CD4-positive, alpha-beta T cell treated with Interleukin-6 for 4 hours (primary cell): ENCODE measurements at regions not wholly inside any gene's neighbourhood (a gene's known extent, or its start where the extent isn't known, plus 50 kb on each side); places are given as distances from the start of the nearest gene placed in this dataset.
A peak's percentile ranks its signal among the peaks of the same experiment; 100 is the strongest.

Source experiments
- DNase-seq: peaks from one replicate; pipeline ENCODE4 v3.0.0-alpha.2; 2020; ENCODE audit warnings: mixed read lengths

GRCh38 chr21:27725916-27726315 is 759.0 kb upstream of the ADAMTS5 start:
- DNase-seq, result no peak

- no peak for DNase-seq
Measured at GRCh38 chr21:27722095-27722494, 755.2 kb upstream of the ADAMTS5 start.

- DNase-seq, result no peak
Measured at GRCh38 chr21:27721675-27722074, 754.8 kb upstream of the ADAMTS5 start.

- no peak for DNase-seq
Measured at GRCh38 chr21:27719226-27719625, 752.3 kb upstream of the ADAMTS5 start.

- no peak for DNase-seq
Measured at GRCh38 chr21:27715131-27715530, 748.2 kb upstream of the ADAMTS5 start.

GRCh38 chr21:27713154-27714109 is 746.5 kb upstream of the ADAMTS5 start:
- DNase-seq, result no peak

- DNase-seq, result no peak
Measured at GRCh38 chr21:27704567-27705166, 737.8 kb upstream of the ADAMTS5 start.

- no peak for DNase-seq
Measured at GRCh38 chr21:27703791-27704190, 736.9 kb upstream of the ADAMTS5 start.

GRCh38 chr21:27700974-27701614 is 734.2 kb upstream of the ADAMTS5 start:
- DNase-seq, result peak; percentile 49

GRCh38 chr21:27695246-27695645 is 728.4 kb upstream of the ADAMTS5 start:
- DNase-seq, result no peak

- no peak for DNase-seq
Measured at GRCh38 chr21:27694667-27695066, 727.8 kb upstream of the ADAMTS5 start.

GRCh38 chr21:27693376-27693775 is 726.5 kb upstream of the ADAMTS5 start:
- no peak for DNase-seq

- DNase-seq, result no peak
Measured at GRCh38 chr21:27691516-27691915, 724.6 kb upstream of the ADAMTS5 start.

- no peak for DNase-seq
Measured at GRCh38 chr21:27691006-27691405, 724.1 kb upstream of the ADAMTS5 start.

GRCh38 chr21:27690426-27690825 is 723.5 kb upstream of the ADAMTS5 start:
- no peak for DNase-seq

- no peak for DNase-seq
Measured at GRCh38 chr21:27688773-27689172, 721.9 kb upstream of the ADAMTS5 start.

- DNase-seq, result no peak
Measured at GRCh38 chr21:27683292-27683691, 716.4 kb upstream of the ADAMTS5 start.

GRCh38 chr21:27681841-27682240 is 715.0 kb upstream of the ADAMTS5 start:
- no peak for DNase-seq

- no peak for DNase-seq
Measured at GRCh38 chr21:27681038-27681437, 714.1 kb upstream of the ADAMTS5 start.

GRCh38 chr21:27680181-27680580 is 713.3 kb upstream of the ADAMTS5 start:
- no peak for DNase-seq

- no peak for DNase-seq
Measured at GRCh38 chr21:27678511-27678910, 711.6 kb upstream of the ADAMTS5 start.

GRCh38 chr21:27677546-27677945 is 710.7 kb upstream of the ADAMTS5 start:
- DNase-seq, result no peak

GRCh38 chr21:27675306-27675705 is 708.4 kb upstream of the ADAMTS5 start:
- DNase-seq, result no peak
